Urothelium cell line (cell line): ENCODE measurements at regions not wholly inside any gene's neighbourhood (a gene's known extent, or its start where the extent isn't known, plus 50 kb on each side); places are given as distances from the start of the nearest gene placed in this dataset.
A peak's percentile ranks its signal among the peaks of the same experiment; 100 is the strongest.
"Not testable (repeated sequence)": the region's sequence is repeated elsewhere in the genome, so short reads cannot be mapped to it uniquely, and the experiment has no call there.

Experiments used
- DNase-seq: peaks from one replicate; pipeline ENCODE4 v3.0.0; 2011; ENCODE audit warnings: low spot score, mixed read lengths
- FAIRE-seq: peaks from 2 replicates; lab custom pipeline; 2011; peaks lifted over from hg19 to GRCh38; lab: Jason Lieb, UNC

DNA sequence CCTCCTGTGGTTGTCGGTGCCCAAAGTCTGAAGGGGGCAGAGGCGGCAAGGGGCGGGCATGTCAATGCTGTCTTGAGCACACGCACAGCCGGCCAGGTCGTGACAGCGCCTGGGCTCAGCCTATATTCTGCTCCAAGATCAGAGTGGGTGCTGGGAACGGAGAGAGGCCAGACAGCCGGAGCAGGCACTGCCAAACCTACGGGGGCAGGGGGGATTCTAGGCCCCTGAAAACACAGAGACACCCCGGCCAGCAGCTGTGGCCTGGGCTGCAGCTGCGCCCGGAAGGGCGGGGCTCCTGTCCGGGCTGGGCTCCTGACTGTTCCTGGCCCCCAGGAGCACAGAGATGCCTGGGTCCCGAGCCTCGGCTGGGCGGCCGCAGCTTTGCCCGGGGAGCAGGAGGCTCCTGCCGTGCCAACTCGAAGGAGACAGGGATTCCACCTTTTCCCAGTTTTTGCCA, 2662.9 kb upstream of the PCDH20 start:
- DNase-seq, result peak; percentile 2
- FAIRE-seq, result no peak

DNA sequence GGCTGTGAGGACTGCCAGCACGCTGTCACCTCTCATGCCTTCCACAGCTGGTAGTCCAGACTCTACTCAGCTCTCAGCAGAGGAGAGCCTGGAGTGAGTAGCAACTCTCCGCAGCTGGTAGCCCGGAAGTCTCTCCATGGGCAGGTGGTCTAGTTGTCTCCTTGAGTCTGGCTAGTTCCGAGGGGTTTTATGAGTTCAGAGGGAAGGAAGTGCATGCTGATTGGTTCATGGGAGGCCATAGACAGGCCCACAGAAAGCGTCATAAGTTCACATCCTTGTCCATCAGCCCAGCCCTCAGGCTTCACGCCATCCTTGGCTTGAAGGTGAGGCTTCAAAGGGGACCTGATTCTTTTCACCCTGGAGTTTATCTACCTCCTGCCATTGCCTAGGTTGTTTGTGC, 2662.4 kb upstream of the PCDH20 start:
- DNase-seq (no peak), FAIRE-seq (no peak)

DNA sequence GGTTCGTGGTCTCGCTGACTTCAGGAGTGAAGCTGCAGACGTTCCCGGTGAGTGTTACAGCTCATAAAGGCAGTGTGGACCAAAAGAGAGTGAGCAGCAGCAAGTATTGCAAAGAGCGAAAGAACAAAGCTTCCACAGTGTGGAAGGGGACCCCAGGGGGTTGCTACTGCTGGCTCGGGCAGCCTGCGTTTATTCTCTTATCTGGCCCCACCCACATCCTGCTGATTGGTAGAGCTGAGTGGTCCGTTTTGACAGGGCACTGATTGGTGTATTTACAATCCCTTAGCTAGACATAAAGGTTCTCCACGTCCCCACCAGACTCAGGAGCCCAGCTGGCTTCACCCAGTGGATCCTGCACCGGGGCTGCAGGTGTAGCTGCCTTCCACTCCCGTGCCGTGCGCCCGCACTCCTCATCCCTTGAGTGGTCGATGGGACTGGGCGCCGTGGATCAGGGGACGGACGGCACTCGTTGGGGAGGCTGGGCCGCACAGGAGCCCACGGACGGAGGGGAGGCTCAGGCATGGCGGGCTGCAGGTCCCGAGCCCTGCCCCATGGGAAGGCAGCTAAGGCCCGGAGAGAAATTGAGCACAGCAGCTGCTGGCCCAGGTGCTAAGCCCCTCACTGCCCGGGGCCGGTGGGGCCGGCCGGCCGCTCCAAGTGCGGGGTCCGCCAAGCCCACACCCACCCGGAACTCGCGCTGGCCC, 2661.6 kb upstream of the PCDH20 start:
- FAIRE-seq, DNase-seq: not testable (repeated sequence)

DNA sequence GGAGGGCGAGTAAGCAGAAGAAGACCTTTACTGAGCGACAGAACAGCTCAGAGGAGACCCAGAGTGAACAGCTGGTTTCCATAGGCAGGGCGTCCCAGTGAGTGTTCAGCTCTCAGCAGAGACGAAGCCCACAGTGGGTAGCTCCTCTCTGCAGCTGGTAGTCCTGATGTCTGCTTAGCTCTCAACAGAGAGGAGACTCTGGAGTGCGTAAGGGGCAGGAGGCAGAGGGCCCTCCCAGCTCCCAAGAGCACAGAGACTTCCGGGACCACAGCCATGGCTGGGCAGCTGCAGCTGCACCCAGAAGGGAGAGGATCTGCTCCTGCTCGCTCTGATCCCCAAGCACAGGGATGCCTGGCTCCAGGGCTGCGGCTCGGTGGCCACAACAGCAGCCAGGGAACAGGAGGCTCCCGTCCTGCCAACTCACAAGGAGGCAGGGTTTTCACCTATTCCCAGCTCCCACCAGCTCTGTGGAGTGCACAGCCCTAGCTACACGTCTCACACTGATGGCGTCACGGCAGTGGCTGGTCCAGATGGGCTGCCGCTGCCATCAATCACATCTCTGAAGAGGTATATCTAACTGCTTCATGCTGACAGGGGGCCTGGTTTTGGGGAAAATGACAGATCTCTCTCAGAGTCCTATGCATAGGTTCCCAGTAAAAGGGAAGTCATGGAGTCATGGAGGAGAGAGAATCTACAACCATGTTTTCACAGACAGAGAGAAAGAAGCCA, 2660.1 kb upstream of the PCDH20 start:
- no peak for FAIRE-seq

DNA sequence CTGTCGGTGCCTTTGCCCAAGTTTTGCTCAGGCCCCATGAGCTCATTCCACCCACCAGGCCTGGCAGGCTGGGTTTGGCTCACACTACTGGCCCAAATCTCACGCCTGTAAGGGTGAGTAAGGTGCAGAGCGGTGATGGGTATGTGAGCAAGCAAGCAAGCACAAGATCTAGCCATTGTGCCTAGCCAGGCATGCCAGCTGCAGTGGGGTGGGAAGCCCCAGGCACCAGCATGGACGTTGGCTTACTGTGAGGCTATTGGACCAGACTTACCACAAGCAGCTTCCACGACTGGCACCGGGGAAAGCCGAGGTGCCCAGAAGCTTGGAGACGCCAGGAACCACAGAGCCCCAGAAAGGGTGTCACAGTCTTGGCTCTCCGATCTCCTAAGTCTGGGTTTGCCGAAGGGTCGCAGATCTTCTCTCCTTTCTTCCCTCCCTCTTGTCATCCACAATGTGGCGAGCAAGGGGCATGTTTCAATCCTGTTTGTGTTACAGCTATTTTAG, 2659.4 kb upstream of the PCDH20 start:
- FAIRE-seq, result no peak

More for the DNA sequence above, 2660.1 kb upstream of the PCDH20 start:
- DNase-seq, result peak; percentile 27

DNA sequence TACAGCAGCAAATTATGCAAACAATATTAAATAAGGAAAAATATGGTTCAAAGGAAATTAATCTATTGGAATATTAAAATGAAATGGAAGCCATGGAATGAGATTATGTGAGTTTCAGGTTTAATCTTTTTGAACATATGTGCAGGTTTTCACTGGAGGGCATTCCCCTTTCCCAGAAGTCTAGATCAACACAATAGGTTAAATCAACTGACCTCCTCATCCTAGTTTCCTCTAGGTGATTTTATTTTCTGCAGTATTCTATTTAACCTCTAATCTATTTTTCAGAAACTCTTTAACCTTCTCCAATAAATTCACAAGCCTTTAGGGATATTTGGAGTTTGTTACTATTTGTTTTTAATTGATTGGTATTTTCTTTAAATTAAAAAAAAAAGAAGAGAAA, 2657.6 kb upstream of the PCDH20 start:
- FAIRE-seq (no peak), DNase-seq (no peak)

More for the DNA sequence above, 2659.4 kb upstream of the PCDH20 start:
- no peak for DNase-seq

DNA sequence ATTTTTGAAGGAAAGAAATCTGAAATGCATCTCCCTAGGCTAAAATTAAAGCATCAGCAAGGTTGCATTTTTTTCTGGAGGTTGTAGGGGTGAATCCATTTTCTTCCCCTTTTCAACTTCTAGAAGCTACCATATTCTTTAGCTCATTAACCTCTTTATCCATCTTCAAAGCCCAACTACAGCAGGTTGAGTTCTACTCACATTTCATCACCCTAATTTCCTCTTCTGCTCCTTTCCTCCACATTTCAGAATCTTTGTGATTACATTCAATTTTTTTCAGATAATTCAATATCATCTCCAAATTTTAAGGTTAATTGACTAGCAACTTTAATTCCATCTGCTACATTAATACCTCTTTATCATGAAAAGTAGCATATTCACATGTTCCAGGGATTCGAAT, 2655.7 kb upstream of the PCDH20 start:
- DNase-seq (no peak), FAIRE-seq (no peak)

DNA sequence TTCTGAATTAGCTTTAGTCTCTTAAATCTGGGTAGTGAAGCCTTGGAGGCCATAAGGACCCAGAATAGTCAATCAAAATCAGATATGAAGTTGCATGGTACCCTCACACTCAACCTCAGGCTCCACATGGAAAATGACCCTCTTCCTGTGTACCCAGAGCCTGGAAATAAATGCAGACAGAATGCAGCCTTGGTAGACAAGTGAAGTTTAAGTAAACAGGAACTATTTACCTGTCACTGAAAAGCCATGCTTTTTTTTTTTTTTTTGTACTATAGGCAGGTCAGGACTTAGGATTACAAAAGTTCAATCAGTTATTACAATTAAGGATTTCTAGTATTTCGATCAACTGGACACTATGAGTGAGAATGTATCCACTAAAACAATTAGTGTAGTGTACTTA, 2654.2 kb upstream of the PCDH20 start:
- no peak for FAIRE-seq
- DNase-seq, result no peak

DNA sequence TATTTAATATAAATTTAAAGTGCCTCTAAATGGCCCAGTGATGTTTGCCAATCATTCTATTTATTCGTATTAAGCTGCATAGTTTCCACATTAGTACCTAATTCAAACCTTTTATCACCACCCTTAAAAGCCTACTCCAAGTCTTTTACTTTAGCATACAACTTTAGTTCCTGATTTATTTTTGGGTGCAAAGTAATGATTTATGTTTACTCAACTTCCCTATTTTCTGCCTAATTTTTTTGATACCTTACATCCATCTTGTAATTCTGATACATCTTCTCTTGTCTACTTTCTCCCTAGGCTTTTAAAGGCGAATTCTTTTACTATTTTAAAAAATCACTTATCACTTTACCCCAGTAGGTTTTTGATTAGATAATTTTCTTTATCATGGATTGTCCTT, 2651.1 kb upstream of the PCDH20 start:
- no peak for DNase-seq
- no peak for FAIRE-seq

DNA sequence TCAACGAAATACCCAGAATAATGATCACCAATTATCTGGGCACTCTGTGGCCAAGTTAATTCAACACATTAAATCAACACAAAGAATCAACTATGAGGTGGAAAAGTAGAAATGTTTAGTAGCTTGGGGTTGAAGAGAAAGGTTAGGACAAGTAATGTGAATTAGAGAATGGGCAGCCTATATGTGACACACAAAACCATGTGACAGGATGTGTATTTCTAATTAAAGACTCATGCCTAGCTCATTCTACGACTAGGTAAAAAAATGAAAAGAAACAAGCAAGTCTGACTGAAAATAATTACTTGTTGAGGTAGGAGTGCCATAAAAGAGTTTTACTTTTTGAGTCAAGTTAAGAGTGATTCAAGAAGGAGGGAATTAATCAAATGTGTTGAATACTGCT, 2646.0 kb upstream of the PCDH20 start:
- FAIRE-seq, result no peak

DNA sequence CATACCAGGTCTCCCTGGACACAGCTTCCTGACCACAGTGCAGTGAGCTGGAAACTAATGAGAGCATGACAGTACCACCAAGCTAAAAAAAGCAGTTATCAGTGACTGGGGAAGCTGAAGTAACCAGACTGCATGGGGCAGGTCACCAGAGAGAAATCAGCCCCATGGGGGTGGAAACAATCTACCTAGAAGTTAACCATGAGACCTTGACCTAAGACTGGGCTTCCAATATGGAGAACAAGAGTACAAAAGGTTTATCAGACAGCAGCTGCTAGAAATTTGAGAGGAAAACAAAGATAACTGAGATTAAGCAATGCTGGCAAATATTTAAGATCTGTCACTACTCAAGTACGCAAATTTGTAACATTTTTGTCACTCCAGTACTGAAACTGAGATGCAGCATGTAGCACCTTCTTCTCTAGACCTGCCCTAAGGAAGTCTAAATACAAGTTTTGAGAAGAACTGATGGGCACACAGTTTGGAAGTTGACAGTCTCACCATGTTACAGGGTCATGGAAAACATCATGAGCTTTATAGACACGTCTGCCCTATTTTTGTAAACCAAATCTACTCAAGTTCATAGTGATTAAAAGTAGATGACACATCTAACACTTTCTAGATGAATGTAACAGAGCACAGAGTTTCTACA, 2641.8 kb upstream of the PCDH20 start:
- no peak for DNase-seq
- no peak for FAIRE-seq

More for the DNA sequence above, 2646.0 kb upstream of the PCDH20 start:
- no peak for DNase-seq

DNA sequence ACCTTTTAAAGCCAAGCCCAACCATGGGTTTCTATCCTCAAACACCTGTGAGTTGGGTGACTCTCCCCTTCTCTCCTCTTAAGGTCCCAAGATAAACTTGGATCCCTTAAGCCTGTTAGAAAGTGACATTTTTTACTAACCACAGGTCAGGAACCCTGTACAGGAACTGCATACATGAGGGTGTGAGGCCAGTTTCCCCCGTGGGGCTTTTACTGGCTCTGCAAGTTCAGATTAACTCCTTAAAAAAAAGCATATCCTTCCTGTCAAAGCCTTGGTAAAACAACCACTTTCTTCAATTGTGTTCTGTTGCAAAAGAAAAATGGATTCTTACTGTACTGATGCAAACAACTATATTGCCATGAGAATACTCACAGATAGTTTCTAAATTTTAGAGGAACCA, 2638.7 kb upstream of the PCDH20 start:
- FAIRE-seq (no peak), DNase-seq (no peak)

DNA sequence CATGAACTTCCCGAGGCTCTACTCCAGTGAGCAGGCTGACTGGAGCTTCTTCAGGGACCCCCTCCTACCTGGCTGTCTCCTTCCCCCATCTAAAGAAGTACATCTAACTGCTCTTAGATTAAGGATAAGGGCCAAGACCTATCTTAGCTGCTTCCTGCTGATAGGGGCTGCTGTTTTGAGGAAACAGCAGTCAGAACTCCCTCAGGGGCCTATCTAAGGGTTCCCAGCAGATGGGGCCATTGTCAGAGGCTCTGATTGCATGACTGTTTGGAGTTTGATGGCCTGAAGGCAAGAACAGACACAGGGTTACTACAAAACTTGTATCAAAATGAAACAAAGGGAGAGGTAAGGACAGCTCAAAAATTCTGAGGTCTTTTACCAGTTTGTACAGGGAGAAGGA, 2636.9 kb upstream of the PCDH20 start:
- FAIRE-seq, result no peak
- DNase-seq, result no peak

DNA sequence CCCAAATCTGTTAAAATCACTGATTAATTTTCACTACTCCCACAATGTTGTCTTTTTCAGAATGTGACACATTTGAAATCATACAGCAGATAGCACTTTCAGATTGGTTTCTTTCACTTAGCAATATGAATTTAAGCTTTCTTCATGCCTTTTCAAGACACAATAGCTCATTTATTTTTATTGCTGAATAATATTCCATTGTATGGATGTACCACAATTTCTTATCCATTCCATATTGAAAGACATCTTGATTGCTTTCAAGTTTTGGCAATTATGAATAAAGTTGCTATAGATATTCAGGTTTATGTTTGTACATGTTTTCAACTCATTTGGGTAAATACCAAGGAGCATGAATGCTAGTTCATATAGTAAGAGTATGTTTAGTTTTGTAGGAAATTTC, 2635.6 kb upstream of the PCDH20 start:
- FAIRE-seq (no peak), DNase-seq (no peak)

DNA sequence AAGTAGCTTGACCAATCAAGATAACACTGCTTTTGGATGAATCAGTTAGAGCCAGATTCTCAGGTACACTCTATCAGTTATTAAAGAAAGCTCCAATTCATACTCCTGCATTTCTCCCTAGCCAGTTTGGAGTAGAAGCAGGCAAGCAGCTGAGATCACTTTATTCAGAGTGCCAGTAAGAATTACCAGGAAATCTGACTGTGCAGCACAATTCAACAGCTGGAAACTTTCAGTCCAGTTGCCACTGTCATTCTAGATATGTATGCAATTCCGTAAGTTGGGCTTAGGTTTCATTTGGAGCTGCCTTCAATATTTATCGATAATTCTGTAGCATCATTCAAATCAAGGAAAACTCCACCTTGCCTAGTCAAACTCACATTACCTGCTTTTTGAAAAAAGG, 2625.6 kb upstream of the PCDH20 start:
- FAIRE-seq, result no peak
- DNase-seq, result no peak

DNA sequence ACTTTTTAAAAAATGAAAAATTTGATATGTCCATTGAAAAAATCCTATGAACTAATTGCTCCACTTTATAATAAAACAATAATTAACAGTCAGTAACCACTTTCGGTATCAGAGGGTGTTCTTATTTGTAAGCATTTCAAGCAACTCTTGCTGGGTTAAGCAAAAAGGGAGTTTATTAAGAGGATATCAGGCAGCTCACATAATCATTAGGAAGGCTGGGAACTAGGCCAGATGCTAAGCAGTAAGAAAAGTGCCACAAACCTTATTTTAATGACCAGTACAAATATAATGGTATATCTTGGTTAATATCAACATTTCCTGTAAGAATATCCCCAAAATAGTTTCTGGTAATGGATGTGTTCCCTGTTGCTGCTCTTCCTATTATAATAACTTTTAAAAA, 2618.3 kb upstream of the PCDH20 start:
- no peak for DNase-seq
- FAIRE-seq, result no peak

DNA sequence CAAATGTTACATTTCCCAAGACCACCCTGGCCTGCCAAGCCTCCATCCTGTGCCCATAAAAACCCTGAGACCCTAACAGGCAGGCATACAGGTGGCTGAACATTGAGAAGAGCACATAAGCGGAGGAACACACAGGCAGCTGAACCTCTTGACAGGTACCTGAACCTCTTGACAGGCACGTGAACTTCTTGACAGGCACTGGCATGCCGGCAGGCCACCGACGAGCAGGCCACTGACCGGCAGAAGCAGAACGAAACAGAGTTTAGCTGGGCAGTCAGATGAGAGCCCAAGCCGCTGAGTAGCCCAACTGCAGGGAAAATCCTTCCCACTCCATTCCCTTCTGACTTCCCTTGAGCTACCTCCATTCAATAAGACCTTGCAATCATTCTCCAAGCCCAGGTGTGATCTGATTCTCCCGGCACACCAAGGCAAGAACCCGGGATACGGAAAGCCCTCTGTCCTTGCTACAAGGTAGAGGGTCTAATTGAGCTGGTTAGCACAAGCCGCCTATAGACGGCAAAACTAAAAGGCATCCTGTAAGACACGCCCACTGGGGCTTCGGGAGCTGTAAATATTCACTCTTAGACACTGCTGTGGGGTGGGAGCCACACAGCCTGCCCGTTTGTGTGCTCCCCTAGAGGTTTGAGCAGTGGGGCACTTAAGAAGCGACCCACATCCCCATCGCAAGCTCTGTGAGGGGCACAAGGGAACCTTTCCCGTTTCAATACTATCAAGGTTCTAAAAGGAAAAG, 2613.9 kb upstream of the PCDH20 start:
- no peak for FAIRE-seq
- no peak for DNase-seq

DNA sequence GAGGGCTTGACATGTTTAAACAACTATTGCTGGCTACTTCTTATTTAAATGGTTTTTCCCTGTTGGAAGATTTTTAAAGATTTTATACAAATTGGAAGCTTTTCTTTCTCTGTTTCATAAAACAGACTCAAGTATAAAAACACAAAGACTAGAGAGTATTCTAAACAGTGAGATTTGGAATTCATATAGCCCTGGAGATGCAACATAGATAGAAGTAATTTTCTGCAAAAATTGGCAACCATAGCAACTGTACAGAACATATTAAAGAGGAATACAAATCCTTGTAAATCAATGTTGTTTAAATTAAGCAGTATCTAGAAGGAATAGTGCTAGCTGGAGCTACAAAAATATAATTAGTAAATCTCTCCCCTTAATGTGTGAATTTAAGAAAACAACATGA, 2612.9 kb upstream of the PCDH20 start:
- FAIRE-seq, result no peak
- DNase-seq, result no peak

DNA sequence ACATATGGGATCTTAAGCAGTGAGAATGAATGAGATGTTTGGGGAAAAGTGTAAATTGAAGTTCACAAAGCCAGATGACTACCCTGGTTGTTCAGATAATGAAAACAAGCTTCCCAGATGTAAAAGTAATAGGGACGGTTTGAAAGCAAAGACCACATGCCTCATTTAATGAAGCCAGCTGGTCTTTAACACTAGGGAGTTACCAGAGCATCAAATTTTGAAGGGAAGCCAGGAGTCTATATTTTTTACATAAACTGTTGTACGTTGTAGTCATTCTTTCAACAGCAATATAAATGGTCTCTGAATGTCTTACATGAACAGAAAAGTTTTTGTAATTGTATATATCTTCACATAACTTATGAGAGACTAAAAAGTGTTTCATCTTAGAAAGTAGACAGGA, 2604.5 kb upstream of the PCDH20 start:
- FAIRE-seq, result no peak
- no peak for DNase-seq

DNA sequence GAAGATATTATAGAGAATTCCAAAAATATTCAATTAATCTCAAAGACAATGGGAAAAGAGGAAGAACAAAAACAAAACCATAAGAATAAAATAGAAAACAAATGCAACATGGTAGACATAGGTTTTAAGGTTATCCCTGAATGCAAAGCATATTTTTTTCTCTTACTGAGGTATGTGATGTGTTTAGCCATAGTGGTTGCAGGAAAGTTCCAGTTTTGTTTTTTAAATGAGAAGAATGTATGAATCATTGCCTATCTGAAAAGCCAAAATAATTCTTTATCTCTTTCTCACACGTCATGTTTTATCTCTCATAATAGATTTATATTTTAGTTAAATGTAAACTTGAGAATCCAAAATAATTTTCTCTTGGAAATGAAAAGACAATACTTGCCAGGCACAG, 2591.7 kb upstream of the PCDH20 start:
- DNase-seq, result no peak
- no peak for FAIRE-seq

DNA sequence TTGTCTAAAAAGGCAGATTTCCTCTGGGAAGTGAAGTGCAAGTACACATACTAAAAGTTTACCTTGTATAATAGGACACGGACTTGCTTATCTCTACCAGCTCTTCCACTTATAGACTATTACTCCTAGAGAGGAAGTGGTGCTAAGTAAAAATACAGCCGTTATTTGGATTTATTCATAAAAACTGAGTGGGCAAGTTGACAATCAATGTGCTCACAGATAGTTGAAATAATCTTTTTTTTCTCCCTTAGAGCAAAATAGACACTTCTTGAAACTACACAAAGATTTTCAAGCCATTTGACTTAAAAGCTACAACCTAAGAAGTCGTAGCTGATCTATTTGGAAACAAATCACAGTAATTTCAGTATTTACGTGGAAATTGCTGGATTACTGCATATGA, 2584.7 kb upstream of the PCDH20 start:
- no peak for FAIRE-seq
- DNase-seq, result no peak
